H1 (cell line): ENCODE measurements at regions not wholly inside any gene's neighbourhood (a gene's known extent, or its start where the extent isn't known, plus 50 kb on each side); places are given as distances from the start of the nearest gene placed in this dataset.
"Not testable (repeated sequence)": the region's sequence is repeated elsewhere in the genome, so short reads cannot be mapped to it uniquely, and the experiment has no call there.

ENCODE experiments used
- CTCF ChIA-PET: fragments of 300-600 bp; sonication (Branson Sonifier 250); formaldehyde crosslinking; loops from one replicate; lab custom pipeline; 2021; ENCODE audit not compliant: partially characterized antibody; lab: Charles Lee
- POLR2A ChIA-PET: fragments of 300-600 bp; sonication (Branson Sonifier 250); formaldehyde crosslinking; loops from one replicate; lab custom pipeline; 2021; ENCODE audit warnings: inconsistent platforms; ENCODE audit not compliant: partially characterized antibody; lab: Charles Lee
- DNase-seq, 2 experiments: peaks; one replicate each; pipeline versions ENCODE4 v3.0.0 to v3.0.0-alpha.2; 2010 to 2022; ENCODE audit warnings: low spot score in 2 of 2, low read depth in 1 of 2, mixed read lengths in 1 of 2
- FAIRE-seq: peaks from 2 replicates; lab custom pipeline; 2011; peaks lifted over from hg19 to GRCh38; lab: Jason Lieb, UNC
- H2AFZ ChIP-seq: 2 replicates; pipeline ENCODE4 v1.8.1; 2012; ENCODE audit warnings: low read length, inconsistent platforms
- H2AK5ac ChIP-seq: 2 replicates; pipeline ENCODE4 v1.6.1; 2013; ENCODE audit warnings: low read depth, low read length
- H2BK120ac ChIP-seq: replicated peaks from 2 replicates; pipeline ENCODE3; 2013; ENCODE audit warnings: low read depth, low read length, inconsistent platforms
- H2BK12ac ChIP-seq: 2 replicates; pipeline ENCODE4 v1.6.1; 2013; ENCODE audit warnings: low read depth, low read length
- H2BK15ac ChIP-seq: 2 replicates; pipeline ENCODE4 v1.6.1; 2013; ENCODE audit warnings: low read length
- H2BK20ac ChIP-seq: 2 replicates; pipeline ENCODE4 v1.6.1; 2013; ENCODE audit warnings: low read length
- H2BK5ac ChIP-seq: 2 replicates; pipeline ENCODE4 v1.6.1; 2013; ENCODE audit warnings: low read depth, low read length
- H3K14ac ChIP-seq: 2 replicates; pipeline ENCODE4 v1.6.1; 2013; ENCODE audit warnings: inconsistent platforms; ENCODE audit not compliant: insufficient read length
- H3K18ac ChIP-seq: 2 replicates; pipeline ENCODE4 v1.6.1; 2013; ENCODE audit warnings: low read length; ENCODE audit errors: extremely low read depth
- H3K23ac ChIP-seq: 2 replicates; pipeline ENCODE4 v1.6.1; 2013; ENCODE audit warnings: inconsistent platforms; ENCODE audit not compliant: insufficient read length
- H3K23me2 ChIP-seq: 2 replicates; pipeline ENCODE4 v1.6.1; 2013; ENCODE audit warnings: low read depth, low read length
- H3K27ac ChIP-seq: 2 replicates; pipeline ENCODE4 v1.6.1; 2011; ENCODE audit warnings: low read depth, low read length, inconsistent platforms
- H3K27me3 ChIP-seq, 4 experiments: replicated peaks in 1 of 4; 1 replicate in 1 of 4; 2 replicates in 3 of 4; pipeline versions ENCODE4 v1.6.1 to v1.8.1; 2011 to 2013; ENCODE audit warnings: low read length in 3 of 4, mild to moderate bottlenecking in 3 of 4, inconsistent platforms in 2 of 4, mixed read lengths in 2 of 4, moderate library complexity in 1 of 4; ENCODE audit not compliant: control insufficient read depth in 3 of 4, insufficient read depth in 3 of 4; ENCODE audit errors: extremely low read depth in 1 of 4
- H3K36me3 ChIP-seq, 4 experiments: 2 replicates each; pipeline versions ENCODE4 v1.6.1 to v1.8.1; 2011 to 2013; ENCODE audit warnings: mild to moderate bottlenecking in 4 of 4, low read length in 3 of 4, moderate library complexity in 2 of 4, control low read depth in 1 of 4, inconsistent platforms in 1 of 4; ENCODE audit not compliant: insufficient read depth in 4 of 4, control insufficient read depth in 2 of 4
- H3K4ac ChIP-seq: replicated peaks from 2 replicates; pipeline ENCODE3; 2013; ENCODE audit warnings: low read length, low read depth, mixed read lengths, inconsistent platforms; ENCODE audit not compliant: insufficient read length
- H3K4me1 ChIP-seq, 4 experiments: replicated peaks in 1 of 4; 1 replicate in 1 of 4; 2 replicates in 3 of 4; pipeline versions ENCODE4 v1.6.1 to v1.8.1; 2011 to 2013; ENCODE audit warnings: low read length in 3 of 4, inconsistent platforms in 2 of 4, mixed read lengths in 1 of 4; ENCODE audit not compliant: insufficient read depth in 4 of 4, control insufficient read depth in 3 of 4
- H3K4me2 ChIP-seq, 2 experiments: 2 replicates each; pipeline versions ENCODE4 v1.6.1 to v1.8.1; 2011 to 2013; ENCODE audit warnings: low read depth in 2 of 2, low read length in 2 of 2, control low read depth in 1 of 2, inconsistent platforms in 1 of 2, mild to moderate bottlenecking in 1 of 2; ENCODE audit not compliant: insufficient read depth in 1 of 2
- H3K4me3 ChIP-seq, 4 experiments: fragments of 200-600, 300-600 bp in 1 of 4; sonication (generic), shearing (Covaris generic), sonication (Bioruptor Twin) in 1 of 4; 2 replicates each; pipeline versions ENCODE4 v1.5.1 to v1.8.1; 2011 to 2016; ENCODE audit warnings: low read length in 4 of 4, low read depth in 3 of 4, control low read depth in 2 of 4, inconsistent platforms in 2 of 4, mild to moderate bottlenecking in 2 of 4, mixed read lengths in 1 of 4, moderate library complexity in 1 of 4; ENCODE audit not compliant: insufficient read depth in 2 of 4; ENCODE audit errors: extremely low read depth in 1 of 4
- H3K56ac ChIP-seq: replicated peaks from 2 replicates; pipeline ENCODE3; 2013; ENCODE audit warnings: low read depth, mild to moderate bottlenecking, mixed read lengths, low read length, inconsistent platforms; ENCODE audit not compliant: insufficient read length
- H3K79me1 ChIP-seq: 2 replicates; pipeline ENCODE4 v1.6.1; 2013; ENCODE audit warnings: low read depth, low read length, control low read depth
- H3K79me2 ChIP-seq, 2 experiments: 2 replicates each; pipeline versions ENCODE4 v1.6.1 to v1.8.1; 2012 to 2013; ENCODE audit warnings: low read length in 2 of 2, mild to moderate bottlenecking in 2 of 2, inconsistent platforms in 1 of 2; ENCODE audit not compliant: insufficient read depth in 2 of 2, control insufficient read depth in 1 of 2
- H3K9ac ChIP-seq, 4 experiments: replicated peaks in 1 of 4; 1 replicate in 1 of 4; 2 replicates in 3 of 4; pipeline versions ENCODE4 v1.6.1 to v1.8.1; 2011 to 2013; ENCODE audit warnings: low read depth in 3 of 4, low read length in 3 of 4, control low read depth in 2 of 4, mild to moderate bottlenecking in 2 of 4, moderate library complexity in 2 of 4, inconsistent platforms in 1 of 4; ENCODE audit errors: extremely low read depth in 1 of 4
- H3K9me3 ChIP-seq, 2 experiments: 2 replicates each; pipeline versions ENCODE4 v1.6.1 to v1.8.1; 2012 to 2013; ENCODE audit warnings: mild to moderate bottlenecking in 2 of 2, moderate library complexity in 2 of 2, control low read depth in 1 of 2, inconsistent platforms in 1 of 2, low read depth in 1 of 2, low read length in 1 of 2, mixed read lengths in 1 of 2; ENCODE audit not compliant: insufficient read depth in 2 of 2
- H4K20me1 ChIP-seq, 2 experiments: replicated peaks in 1 of 2; 2 replicates each; pipeline versions ENCODE3 to v1.8.1; 2011 to 2013; ENCODE audit warnings: inconsistent platforms in 2 of 2, low read length in 2 of 2, mild to moderate bottlenecking in 1 of 2; ENCODE audit not compliant: insufficient read depth in 2 of 2, control insufficient read depth in 1 of 2
- H4K5ac ChIP-seq: 2 replicates; pipeline ENCODE4 v1.6.1; 2013; ENCODE audit warnings: low read length, low read depth, mixed read lengths, inconsistent platforms; ENCODE audit not compliant: insufficient read length
- H4K8ac ChIP-seq: 2 replicates; pipeline ENCODE4 v1.8.0; 2013; ENCODE audit warnings: mild to moderate bottlenecking, moderate library complexity, low read length, inconsistent platforms; ENCODE audit not compliant: insufficient read depth; ENCODE audit errors: extremely low read depth
- H4K91ac ChIP-seq: replicated peaks from 2 replicates; pipeline ENCODE3; 2013; ENCODE audit warnings: low read length, mixed read lengths, inconsistent platforms; ENCODE audit not compliant: insufficient read length
- SP2 ChIP-seq: IDR thresholded peaks from 2 replicates; pipeline ENCODE4 v1.6.1; 2012; ENCODE audit warnings: mild to moderate bottlenecking, low read length, inconsistent platforms
- WGBS, 2 experiments: shearing (Covaris generic) in 1 of 2; methylation state at CpG; one replicate each; pipeline versions ENCODE4 v1.1.6 to v1.1.7; 2013 to 2015; ENCODE audit warnings: low lambda C conversion rate in 2 of 2, mixed read lengths in 2 of 2, inconsistent platforms in 1 of 2, low coverage in 1 of 2, missing lambda C conversion rate in 1 of 2; ENCODE audit not compliant: insufficient replicate concordance in 2 of 2, insufficient coverage in 1 of 2, insufficient read length in 1 of 2; ENCODE audit errors: extremely low coverage in 1 of 2, missing lambda C conversion rate in 1 of 2; 5-methylcytosine and 5-hydroxymethylcytosine counted together

DNA sequence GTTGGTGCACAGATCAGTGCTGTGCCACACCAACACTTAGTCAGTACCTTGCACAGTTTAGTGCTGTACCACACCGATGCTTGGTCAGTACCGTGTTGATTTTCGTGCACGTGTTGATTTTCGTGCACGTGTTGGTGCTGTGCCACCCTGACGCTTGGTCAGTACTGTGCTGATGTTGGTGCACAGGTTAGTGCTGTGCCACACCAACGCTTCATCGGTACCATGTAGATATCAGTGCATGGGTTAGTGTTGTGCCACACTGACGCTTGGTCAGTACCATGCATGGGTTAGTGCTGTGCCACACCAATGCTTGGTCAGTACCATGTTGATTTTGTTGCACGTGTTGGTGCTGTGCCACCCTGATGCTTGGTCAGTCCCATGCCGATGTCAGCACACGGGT lies 103.5 kb downstream of the NPIPB11 start:
- no peak overlapping the region for H2BK20ac ChIP-seq
- ChIA-PET CTCF (no interaction called here), POLR2A (no interaction called here)
- H3K9me3 ChIP-seq = no peaks in the 10 kb centered on the region
- no peaks in the 10 kb centered on the region for H3K36me3 ChIP-seq
- H3K23me2 ChIP-seq = peaks cover 4% of the 10 kb centered on the region; the same call in 1 of the 2 replicates
- H3K4me3 ChIP-seq = no peak overlapping the region
- H2BK120ac ChIP-seq = no peak overlapping the region
- no peak overlapping the region for H3K56ac ChIP-seq
- H3K4me2 ChIP-seq = no peak overlapping the region
- no peak overlapping the region for H3K18ac ChIP-seq
- H4K20me1 ChIP-seq = no peaks in the 10 kb centered on the region
- H2BK12ac ChIP-seq = no peak overlapping the region
- H3K4me1 ChIP-seq = no peaks in the 10 kb centered on the region
- no peaks in the 10 kb centered on the region for H3K79me2 ChIP-seq
- no peak overlapping the region for H3K14ac ChIP-seq
- H2AFZ ChIP-seq = no peak overlapping the region
- H4K91ac ChIP-seq = no peak overlapping the region
- DNase-seq (no peak), FAIRE-seq (no peak)
- no peak overlapping the region for H2BK5ac ChIP-seq
- TF ChIP-seq SP2 = no peak
- H4K5ac ChIP-seq = no peak overlapping the region
- H2AK5ac ChIP-seq = no peak overlapping the region
- no peak overlapping the region for H3K27ac ChIP-seq
- H3K23ac ChIP-seq = no peak overlapping the region
- 83% methylated on average over 13 of the region's 13 CpGs; no CpG with 5 or more reads in 1 of the 2 experiments for WGBS, 2 experiments
- no peak overlapping the region for H2BK15ac ChIP-seq
- H3K9ac ChIP-seq = no peak overlapping the region
- H3K79me1 ChIP-seq = no peaks in the 10 kb centered on the region
- no peaks in the 10 kb centered on the region for H3K27me3 ChIP-seq
- H4K8ac ChIP-seq = no peak overlapping the region
- H3K4ac ChIP-seq = no peak overlapping the region

DNA sequence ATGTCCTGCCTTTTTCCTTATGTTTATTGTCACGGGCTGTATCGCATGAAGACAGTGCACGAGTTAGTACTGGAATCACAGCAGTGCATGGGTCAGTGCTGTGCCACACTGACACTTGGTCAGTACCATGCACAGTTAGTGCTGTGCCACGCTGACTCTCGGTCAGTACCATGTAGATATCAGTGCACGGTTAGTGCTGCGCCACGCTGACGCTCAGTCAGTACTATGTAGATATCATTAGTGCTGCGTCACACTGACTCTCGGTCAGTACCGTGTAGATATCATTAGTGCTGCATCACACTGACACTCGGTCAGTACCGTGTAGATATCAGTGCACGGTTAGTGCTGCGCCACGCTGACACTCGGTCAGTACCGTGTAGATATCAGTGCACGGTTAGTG lies 104.1 kb downstream of the NPIPB11 start:
- H3K18ac ChIP-seq, H2BK15ac ChIP-seq, FAIRE-seq, H2AK5ac ChIP-seq, H4K91ac ChIP-seq, POLR2A ChIA-PET, H3K27me3 ChIP-seq, H3K4me1 ChIP-seq, H3K9me3 ChIP-seq, H3K4me2 ChIP-seq, H3K27ac ChIP-seq, H2BK20ac ChIP-seq, H3K4me3 ChIP-seq, H3K79me1 ChIP-seq, H3K14ac ChIP-seq, CTCF ChIA-PET, H4K20me1 ChIP-seq, H4K5ac ChIP-seq, H3K56ac ChIP-seq, H3K23me2 ChIP-seq, H2BK12ac ChIP-seq, H3K79me2 ChIP-seq, H3K4ac ChIP-seq, H3K36me3 ChIP-seq, DNase-seq, H2BK5ac ChIP-seq, H2AFZ ChIP-seq, H3K9ac ChIP-seq, H4K8ac ChIP-seq, H2BK120ac ChIP-seq, H3K23ac ChIP-seq: not testable (repeated sequence)
- WGBS, 2 experiments = 92% methylated on average over 20 of the region's 20 CpGs; no CpG with 5 or more reads in 1 of the 2 experiments
